ENCODE measurements at regions not wholly inside any gene's neighbourhood (a gene's known extent, or its start where the extent isn't known, plus 50 kb on each side); places are given as distances from the start of the nearest gene placed in this dataset.

GRCh38 chr2:156199588-156199987 lies 132.9 kb downstream of the NR4A2 start:
- TF ChIP-seq CTCF (IDR thresholded peaks at IDR 0.05) (no peak), ZFX (IDR thresholded peaks at IDR 0.05; ENCODE audit: borderline replicate concordance) (no peak)
